HEK293 (cell line): ENCODE measurements at regions not wholly inside any gene's neighbourhood (a gene's known extent, or its start where the extent isn't known, plus 50 kb on each side); places are given as distances from the start of the nearest gene placed in this dataset.

Source experiments
- CTCF ChIA-PET: fragments of 350-600 bp; formaldehyde crosslinking; extraction: SDS; loops from one replicate; lab custom pipeline; 2021; ENCODE audit warnings: antibody characterized with exemption; lab: Yijun Ruan, JAX
- POLR2A ChIA-PET: fragments of 300-600 bp; formaldehyde crosslinking; extraction: SDS; loops from one replicate; lab custom pipeline; 2020; ENCODE audit warnings: antibody characterized with exemption, inconsistent platforms; lab: Yijun Ruan, JAX
- H3K27ac ChIP-seq: fragments of 200-500 bp; sonication (Bioruptor generic); 2 replicates; pipeline ENCODE4 v1.5.1; 2014; ENCODE audit warnings: low read depth, low read length, control low read depth, inconsistent platforms; ENCODE audit errors: extremely low read depth
- H3K36me3 ChIP-seq, 2 experiments: fragments of 200-500 bp in 1 of 2; sonication (Bioruptor generic) in 1 of 2; 1 replicate in 1 of 2; 2 replicates in 1 of 2; pipeline ENCODE4 v1.5.1; 2014 to 2017; ENCODE audit warnings: inconsistent platforms in 2 of 2, low read length in 2 of 2; ENCODE audit not compliant: control insufficient read depth in 2 of 2, insufficient read depth in 1 of 2
- H3K4me1 ChIP-seq: fragments of 200-500 bp; sonication (Bioruptor generic); 2 replicates; pipeline ENCODE4 v1.5.1; 2014; ENCODE audit warnings: mild to moderate bottlenecking, low read length, inconsistent platforms; ENCODE audit not compliant: control insufficient read depth, insufficient read depth
- H3K4me3 ChIP-seq: 2 replicates; pipeline ENCODE4 v1.5.1; 2011; ENCODE audit warnings: low read depth, mild to moderate bottlenecking, control low read depth, low read length, moderate library complexity
- H3K9me3 ChIP-seq: fragments of 200-500 bp; sonication (Bioruptor generic); 2 replicates; pipeline ENCODE4 v1.5.1; 2014; ENCODE audit warnings: low read depth, low read length, inconsistent platforms; ENCODE audit not compliant: control insufficient read depth, insufficient read depth
- BCL11A ChIP-seq: fragments of 450-650 bp; formaldehyde crosslinking; IDR thresholded peaks from 2 replicates; pipeline ENCODE4 v1.5.1; 2016; ENCODE audit warnings: low read depth, missing biosample characterization, missing genetic modification characterization
- BCL11B ChIP-seq: fragments of 450-650 bp; formaldehyde crosslinking; IDR thresholded peaks from 2 replicates; pipeline ENCODE4 v1.5.1; 2016; ENCODE audit warnings: low read depth, missing biosample characterization, missing genetic modification characterization
- GFI1B ChIP-seq: fragments of 450-650 bp; formaldehyde crosslinking; IDR thresholded peaks from 2 replicates; pipeline ENCODE4 v1.5.1; 2016; ENCODE audit warnings: missing biosample characterization, missing genetic modification characterization
- GLIS1 ChIP-seq: fragments of 450-650 bp; formaldehyde crosslinking; IDR thresholded peaks from 2 replicates; pipeline ENCODE4 v1.5.1; 2016; ENCODE audit warnings: missing biosample characterization, missing genetic modification characterization
- OSR2 ChIP-seq: fragments of 450-650 bp; formaldehyde crosslinking; IDR thresholded peaks from 2 replicates; pipeline ENCODE4 v1.5.1; 2016; ENCODE audit warnings: missing biosample characterization, missing genetic modification characterization
- RBAK ChIP-seq: fragments of 450-650 bp; formaldehyde crosslinking; IDR thresholded peaks from 2 replicates; pipeline ENCODE4 v1.5.1; 2016; ENCODE audit warnings: missing biosample characterization, missing genetic modification characterization
- TCF7L2 ChIP-seq: IDR thresholded peaks from 2 replicates; pipeline ENCODE4 v1.6.1; 2011; ENCODE audit warnings: low read depth, mild to moderate bottlenecking, inconsistent platforms, low read length, moderate library complexity, borderline replicate concordance
- YY1 ChIP-seq: fragments of 450-650 bp; formaldehyde crosslinking; IDR thresholded peaks from 2 replicates; pipeline ENCODE4 v1.5.1; 2018; ENCODE audit warnings: missing biosample characterization, missing genetic modification characterization
- ZFP41 ChIP-seq: fragments of 450-650 bp; formaldehyde crosslinking; IDR thresholded peaks from 2 replicates; pipeline ENCODE4 v1.5.1; 2016; ENCODE audit warnings: missing biosample characterization, missing genetic modification characterization, borderline replicate concordance
- ZNF266 ChIP-seq: fragments of 450-650 bp; formaldehyde crosslinking; IDR thresholded peaks from 2 replicates; pipeline ENCODE4 v1.5.1; 2016; ENCODE audit warnings: missing biosample characterization, missing genetic modification characterization, low read depth
- ZNF292 ChIP-seq: fragments of 450-650 bp; formaldehyde crosslinking; IDR thresholded peaks from 2 replicates; pipeline ENCODE4 v1.5.1; 2016; ENCODE audit warnings: low read depth, missing biosample characterization, missing genetic modification characterization, borderline replicate concordance
- ZNF302 ChIP-seq: fragments of 450-650 bp; formaldehyde crosslinking; IDR thresholded peaks from 2 replicates; pipeline ENCODE4 v1.5.1; 2016; ENCODE audit warnings: missing biosample characterization, missing genetic modification characterization, low read depth
- ZNF366 ChIP-seq: fragments of 450-650 bp; formaldehyde crosslinking; conservative IDR thresholded peaks from 2 replicates; pipeline ENCODE4 v1.5.1; 2016; ENCODE audit warnings: missing biosample characterization, missing genetic modification characterization
- ZNF501 ChIP-seq: fragments of 450-650 bp; formaldehyde crosslinking; IDR thresholded peaks from 2 replicates; pipeline ENCODE4 v1.5.1; 2016; ENCODE audit warnings: missing biosample characterization, missing genetic modification characterization
- ZNF558 ChIP-seq: fragments of 450-650 bp; formaldehyde crosslinking; IDR thresholded peaks from 2 replicates; pipeline ENCODE4 v1.5.1; 2016; ENCODE audit warnings: missing biosample characterization, missing genetic modification characterization
- ZNF629 ChIP-seq: fragments of 450-650 bp; formaldehyde crosslinking; IDR thresholded peaks from 2 replicates; pipeline ENCODE4 v1.5.1; 2017; ENCODE audit warnings: missing biosample characterization, missing genetic modification characterization
- ZNF785 ChIP-seq: fragments of 450-650 bp; formaldehyde crosslinking; IDR thresholded peaks from 2 replicates; pipeline ENCODE4 v1.5.1; 2016; ENCODE audit warnings: missing biosample characterization, missing genetic modification characterization
- ZSCAN30 ChIP-seq: fragments of 450-650 bp; IDR thresholded peaks from 2 replicates; pipeline ENCODE4 v1.5.1; 2018; ENCODE audit warnings: missing biosample characterization, mild to moderate bottlenecking, missing genetic modification characterization, moderate library complexity
- TF ChIP-seq, protein P1 (sequence below): fragments of 450-650 bp; formaldehyde crosslinking; IDR thresholded peaks from 2 replicates; pipeline ENCODE4 v1.5.1; 2016; ENCODE audit warnings: missing biosample characterization, missing genetic modification characterization
- TF ChIP-seq, protein P2 (sequence below): fragments of 450-650 bp; formaldehyde crosslinking; IDR thresholded peaks from 2 replicates; pipeline ENCODE4 v1.5.1; 2016; ENCODE audit warnings: missing biosample characterization, missing genetic modification characterization
- TF ChIP-seq, protein P3 (sequence below): fragments of 450-650 bp; formaldehyde crosslinking; IDR thresholded peaks from 2 replicates; pipeline ENCODE4 v1.5.1; 2016; ENCODE audit warnings: missing biosample characterization, missing genetic modification characterization
- TF ChIP-seq, protein P4 (sequence below): fragments of 450-650 bp; formaldehyde crosslinking; IDR thresholded peaks from 2 replicates; pipeline ENCODE4 v1.5.1; 2016; ENCODE audit warnings: missing biosample characterization, missing genetic modification characterization
- TF ChIP-seq, protein P5 (sequence below): fragments of 450-650 bp; formaldehyde crosslinking; IDR thresholded peaks from 2 replicates; pipeline ENCODE4 v1.5.1; 2016; ENCODE audit warnings: missing biosample characterization, missing genetic modification characterization
- TF ChIP-seq, protein P6 (sequence below): fragments of 450-650 bp; formaldehyde crosslinking; IDR thresholded peaks from 2 replicates; pipeline ENCODE4 v1.5.1; 2017; ENCODE audit warnings: missing biosample characterization, missing genetic modification characterization
- TF ChIP-seq, protein P7 (sequence below): fragments of 450-650 bp; formaldehyde crosslinking; IDR thresholded peaks from 2 replicates; pipeline ENCODE4; 2016; ENCODE audit warnings: missing biosample characterization, missing genetic modification characterization

DNA sequence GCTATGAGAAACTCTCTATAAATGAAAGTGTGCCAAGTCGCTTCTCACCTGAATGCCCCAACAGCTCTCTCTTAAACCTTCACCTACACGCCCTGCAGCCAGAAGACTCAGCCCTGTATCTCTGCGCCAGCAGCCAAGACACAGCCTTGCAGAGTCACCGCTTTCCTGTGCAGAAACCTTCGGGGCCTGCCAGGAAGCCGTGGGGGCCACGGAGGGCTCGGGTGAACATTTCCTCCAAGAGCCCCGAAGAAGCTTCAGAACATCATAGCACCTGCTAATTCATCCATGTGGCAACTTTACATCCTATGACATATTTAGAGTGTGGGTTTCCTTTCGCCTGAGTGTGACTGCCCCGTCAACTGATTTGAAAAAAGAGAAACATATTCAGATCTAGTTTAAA is 55.7 kb upstream of the PRSS58 start (continued):
- TF ChIP-seq, protein P1, sequence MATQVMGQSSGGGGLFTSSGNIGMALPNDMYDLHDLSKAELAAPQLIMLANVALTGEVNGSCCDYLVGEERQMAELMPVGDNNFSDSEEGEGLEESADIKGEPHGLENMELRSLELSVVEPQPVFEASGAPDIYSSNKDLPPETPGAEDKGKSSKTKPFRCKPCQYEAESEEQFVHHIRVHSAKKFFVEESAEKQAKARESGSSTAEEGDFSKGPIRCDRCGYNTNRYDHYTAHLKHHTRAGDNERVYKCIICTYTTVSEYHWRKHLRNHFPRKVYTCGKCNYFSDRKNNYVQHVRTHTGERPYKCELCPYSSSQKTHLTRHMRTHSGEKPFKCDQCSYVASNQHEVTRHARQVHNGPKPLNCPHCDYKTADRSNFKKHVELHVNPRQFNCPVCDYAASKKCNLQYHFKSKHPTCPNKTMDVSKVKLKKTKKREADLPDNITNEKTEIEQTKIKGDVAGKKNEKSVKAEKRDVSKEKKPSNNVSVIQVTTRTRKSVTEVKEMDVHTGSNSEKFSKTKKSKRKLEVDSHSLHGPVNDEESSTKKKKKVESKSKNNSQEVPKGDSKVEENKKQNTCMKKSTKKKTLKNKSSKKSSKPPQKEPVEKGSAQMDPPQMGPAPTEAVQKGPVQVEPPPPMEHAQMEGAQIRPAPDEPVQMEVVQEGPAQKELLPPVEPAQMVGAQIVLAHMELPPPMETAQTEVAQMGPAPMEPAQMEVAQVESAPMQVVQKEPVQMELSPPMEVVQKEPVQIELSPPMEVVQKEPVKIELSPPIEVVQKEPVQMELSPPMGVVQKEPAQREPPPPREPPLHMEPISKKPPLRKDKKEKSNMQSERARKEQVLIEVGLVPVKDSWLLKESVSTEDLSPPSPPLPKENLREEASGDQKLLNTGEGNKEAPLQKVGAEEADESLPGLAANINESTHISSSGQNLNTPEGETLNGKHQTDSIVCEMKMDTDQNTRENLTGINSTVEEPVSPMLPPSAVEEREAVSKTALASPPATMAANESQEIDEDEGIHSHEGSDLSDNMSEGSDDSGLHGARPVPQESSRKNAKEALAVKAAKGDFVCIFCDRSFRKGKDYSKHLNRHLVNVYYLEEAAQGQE = no peak
- TF ChIP-seq, protein P2, sequence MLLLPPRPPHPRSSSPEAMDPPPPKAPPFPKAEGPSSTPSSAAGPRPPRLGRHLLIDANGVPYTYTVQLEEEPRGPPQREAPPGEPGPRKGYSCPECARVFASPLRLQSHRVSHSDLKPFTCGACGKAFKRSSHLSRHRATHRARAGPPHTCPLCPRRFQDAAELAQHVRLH (tag by site-specific recombination) = no peak
- no peak for TF ChIP-seq ZNF558 (tag by site-specific recombination)
- TF ChIP-seq ZNF302 (tag by site-specific recombination) = no peak
- TF ChIP-seq BCL11B (tag by site-specific recombination) = no peak
- no peak for TF ChIP-seq YY1 (tag by site-specific recombination)

DNA sequence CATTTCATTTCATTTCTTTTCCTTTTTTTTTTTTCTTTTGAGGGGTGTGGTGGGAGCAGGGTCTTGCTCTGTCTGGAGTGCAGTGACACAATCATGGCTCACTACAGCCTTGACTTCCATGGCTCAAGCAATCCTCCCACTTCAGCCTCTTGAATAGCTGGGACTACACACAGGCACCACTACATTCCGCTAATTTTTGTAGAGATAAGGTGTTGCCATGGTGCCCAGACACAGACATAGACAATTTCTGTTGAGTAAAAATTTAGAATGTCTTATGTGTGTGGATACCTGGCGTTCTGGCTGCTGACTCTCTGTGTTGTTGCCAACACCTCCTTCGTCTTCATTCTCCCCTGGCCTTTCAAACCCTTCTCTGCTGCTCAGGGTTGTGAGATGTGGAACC is 54.0 kb upstream of the PRSS58 start:
- no peaks in the 10 kb centered on the region for H3K4me1 ChIP-seq
- TF ChIP-seq ZNF366 (tag by site-specific recombination) (no peak), ZNF292 (tag by site-specific recombination) (no peak), GLIS1 (tag by site-specific recombination) (no peak), RBAK (tag by site-specific recombination) (no peak), ZFP41 (tag by site-specific recombination) (no peak), OSR2 (no peak), ZNF629 (tag by site-specific recombination) (no peak), TCF7L2 (no peak), ZNF501 (tag by site-specific recombination) (no peak), ZNF785 (tag by site-specific recombination) (no peak), GFI1B (tag by site-specific recombination) (no peak), BCL11A (tag by site-specific recombination) (no peak), ZNF266 (tag by site-specific recombination) (no peak), ZSCAN30 (tag by site-specific recombination) (no peak)
- TF ChIP-seq, protein P3, sequence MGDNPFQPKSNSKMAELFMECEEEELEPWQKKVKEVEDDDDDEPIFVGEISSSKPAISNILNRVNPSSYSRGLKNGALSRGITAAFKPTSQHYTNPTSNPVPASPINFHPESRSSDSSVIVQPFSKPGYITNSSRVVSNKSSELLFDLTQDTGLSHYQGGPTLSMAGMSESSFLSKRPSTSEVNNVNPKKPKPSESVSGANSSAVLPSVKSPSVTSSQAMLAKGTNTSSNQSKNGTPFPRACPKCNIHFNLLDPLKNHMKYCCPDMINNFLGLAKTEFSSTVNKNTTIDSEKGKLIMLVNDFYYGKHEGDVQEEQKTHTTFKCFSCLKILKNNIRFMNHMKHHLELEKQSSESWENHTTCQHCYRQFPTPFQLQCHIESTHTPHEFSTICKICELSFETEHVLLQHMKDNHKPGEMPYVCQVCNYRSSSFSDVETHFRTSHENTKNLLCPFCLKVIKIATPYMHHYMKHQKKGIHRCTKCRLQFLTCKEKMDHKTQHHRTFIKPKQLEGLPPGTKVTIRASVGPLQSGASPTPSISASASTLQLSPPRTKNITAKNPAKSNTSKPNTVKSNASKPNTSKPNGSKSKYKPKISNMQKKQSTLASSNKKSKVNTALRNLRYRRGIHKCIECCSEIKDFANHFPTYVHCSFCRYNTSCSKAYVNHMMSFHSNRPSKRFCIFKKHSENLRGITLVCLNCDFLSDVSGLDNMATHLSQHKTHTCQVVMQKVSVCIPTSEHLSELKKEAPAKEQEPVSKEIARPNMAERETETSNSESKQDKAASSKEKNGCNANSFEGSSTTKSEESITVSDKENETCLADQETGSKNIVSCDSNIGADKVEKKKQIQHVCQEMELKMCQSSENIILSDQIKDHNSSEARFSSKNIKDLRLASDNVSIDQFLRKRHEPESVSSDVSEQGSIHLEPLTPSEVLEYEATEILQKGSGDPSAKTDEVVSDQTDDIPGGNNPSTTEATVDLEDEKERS (tag by site-specific recombination) = no peak
- TF ChIP-seq, protein P4, sequence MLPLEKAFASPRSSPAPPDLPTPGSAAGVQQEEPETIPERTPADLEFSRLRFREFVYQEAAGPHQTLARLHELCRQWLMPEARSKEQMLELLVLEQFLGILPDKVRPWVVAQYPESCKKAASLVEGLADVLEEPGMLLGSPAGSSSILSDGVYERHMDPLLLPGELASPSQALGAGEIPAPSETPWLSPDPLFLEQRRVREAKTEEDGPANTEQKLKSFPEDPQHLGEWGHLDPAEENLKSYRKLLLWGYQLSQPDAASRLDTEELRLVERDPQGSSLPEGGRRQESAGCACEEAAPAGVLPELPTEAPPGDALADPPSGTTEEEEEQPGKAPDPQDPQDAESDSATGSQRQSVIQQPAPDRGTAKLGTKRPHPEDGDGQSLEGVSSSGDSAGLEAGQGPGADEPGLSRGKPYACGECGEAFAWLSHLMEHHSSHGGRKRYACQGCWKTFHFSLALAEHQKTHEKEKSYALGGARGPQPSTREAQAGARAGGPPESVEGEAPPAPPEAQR (tag by site-specific recombination) = no peak
- TF ChIP-seq, protein P5, sequence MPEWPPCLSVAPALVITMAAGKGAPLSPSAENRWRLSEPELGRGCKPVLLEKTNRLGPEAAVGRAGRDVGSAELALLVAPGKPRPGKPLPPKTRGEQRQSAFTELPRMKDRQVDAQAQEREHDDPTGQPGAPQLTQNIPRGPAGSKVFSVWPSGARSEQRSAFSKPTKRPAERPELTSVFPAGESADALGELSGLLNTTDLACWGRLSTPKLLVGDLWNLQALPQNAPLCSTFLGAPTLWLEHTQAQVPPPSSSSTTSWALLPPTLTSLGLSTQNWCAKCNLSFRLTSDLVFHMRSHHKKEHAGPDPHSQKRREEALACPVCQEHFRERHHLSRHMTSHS (tag by site-specific recombination) = no peak
- TF ChIP-seq, protein P6, sequence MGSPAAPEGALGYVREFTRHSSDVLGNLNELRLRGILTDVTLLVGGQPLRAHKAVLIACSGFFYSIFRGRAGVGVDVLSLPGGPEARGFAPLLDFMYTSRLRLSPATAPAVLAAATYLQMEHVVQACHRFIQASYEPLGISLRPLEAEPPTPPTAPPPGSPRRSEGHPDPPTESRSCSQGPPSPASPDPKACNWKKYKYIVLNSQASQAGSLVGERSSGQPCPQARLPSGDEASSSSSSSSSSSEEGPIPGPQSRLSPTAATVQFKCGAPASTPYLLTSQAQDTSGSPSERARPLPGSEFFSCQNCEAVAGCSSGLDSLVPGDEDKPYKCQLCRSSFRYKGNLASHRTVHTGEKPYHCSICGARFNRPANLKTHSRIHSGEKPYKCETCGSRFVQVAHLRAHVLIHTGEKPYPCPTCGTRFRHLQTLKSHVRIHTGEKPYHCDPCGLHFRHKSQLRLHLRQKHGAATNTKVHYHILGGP (tag by site-specific recombination) = no peak
- TF ChIP-seq, protein P7, sequence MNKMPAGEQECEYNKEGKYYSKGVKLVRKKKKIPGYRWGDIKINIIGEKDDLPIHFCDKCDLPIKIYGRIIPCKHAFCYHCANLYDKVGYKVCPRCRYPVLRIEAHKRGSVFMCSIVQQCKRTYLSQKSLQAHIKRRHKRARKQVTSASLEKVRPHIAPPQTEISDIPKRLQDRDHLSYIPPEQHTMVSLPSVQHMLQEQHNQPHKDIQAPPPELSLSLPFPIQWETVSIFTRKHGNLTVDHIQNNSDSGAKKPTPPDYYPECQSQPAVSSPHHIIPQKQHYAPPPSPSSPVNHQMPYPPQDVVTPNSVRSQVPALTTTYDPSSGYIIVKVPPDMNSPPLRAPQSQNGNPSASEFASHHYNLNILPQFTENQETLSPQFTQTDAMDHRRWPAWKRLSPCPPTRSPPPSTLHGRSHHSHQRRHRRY (tag by site-specific recombination) = no peak
- TF ChIP-seq, all 188 proteins: peak for 0
- Histone ChIP-seq H3K9me3 (no peaks in the 10 kb centered on the region), H3K4me3 (no peak overlapping the region), H3K36me3 (no peaks in the 10 kb centered on the region), H3K27ac (no peak overlapping the region)
- ChIA-PET CTCF (interaction anchor here (1.7 to 3.9 kb wide), 2 partner anchors 8 to 12 kb away, joined by 9 to 27 read pairs; no protein-coding TSS in a partner anchor), POLR2A (no interaction called here)
